ENCODE measurements at regions not wholly inside any gene's neighbourhood (a gene's known extent, or its start where the extent isn't known, plus 50 kb on each side); places are given as distances from the start of the nearest gene placed in this dataset.

DNA sequence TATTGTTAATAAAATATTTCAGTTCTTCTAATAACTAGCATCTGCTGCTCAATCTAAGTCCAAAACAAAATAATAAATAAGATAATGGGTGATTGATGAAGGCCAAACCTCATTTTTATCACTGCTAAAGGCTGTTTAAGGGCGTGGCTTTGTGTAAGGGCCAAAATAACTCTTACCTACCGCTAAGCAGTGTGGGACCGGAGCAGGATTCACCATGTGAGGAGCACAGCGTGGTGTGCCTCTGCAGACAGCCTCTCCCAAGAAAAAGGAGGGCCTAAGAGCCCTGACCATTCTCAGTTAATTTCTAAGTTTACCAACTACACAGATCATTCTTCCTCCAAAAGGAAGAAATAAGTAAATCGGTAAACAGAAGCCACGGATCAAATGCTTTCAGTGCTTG lies 353.7 kb downstream of the ARL6IP6 start:
- TF ChIP-seq, protein P1, sequence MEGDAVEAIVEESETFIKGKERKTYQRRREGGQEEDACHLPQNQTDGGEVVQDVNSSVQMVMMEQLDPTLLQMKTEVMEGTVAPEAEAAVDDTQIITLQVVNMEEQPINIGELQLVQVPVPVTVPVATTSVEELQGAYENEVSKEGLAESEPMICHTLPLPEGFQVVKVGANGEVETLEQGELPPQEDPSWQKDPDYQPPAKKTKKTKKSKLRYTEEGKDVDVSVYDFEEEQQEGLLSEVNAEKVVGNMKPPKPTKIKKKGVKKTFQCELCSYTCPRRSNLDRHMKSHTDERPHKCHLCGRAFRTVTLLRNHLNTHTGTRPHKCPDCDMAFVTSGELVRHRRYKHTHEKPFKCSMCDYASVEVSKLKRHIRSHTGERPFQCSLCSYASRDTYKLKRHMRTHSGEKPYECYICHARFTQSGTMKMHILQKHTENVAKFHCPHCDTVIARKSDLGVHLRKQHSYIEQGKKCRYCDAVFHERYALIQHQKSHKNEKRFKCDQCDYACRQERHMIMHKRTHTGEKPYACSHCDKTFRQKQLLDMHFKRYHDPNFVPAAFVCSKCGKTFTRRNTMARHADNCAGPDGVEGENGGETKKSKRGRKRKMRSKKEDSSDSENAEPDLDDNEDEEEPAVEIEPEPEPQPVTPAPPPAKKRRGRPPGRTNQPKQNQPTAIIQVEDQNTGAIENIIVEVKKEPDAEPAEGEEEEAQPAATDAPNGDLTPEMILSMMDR (IDR thresholded peaks at IDR 0.05; ENCODE audit: insufficient read depth, low read depth, low read length), result no peak

DNA sequence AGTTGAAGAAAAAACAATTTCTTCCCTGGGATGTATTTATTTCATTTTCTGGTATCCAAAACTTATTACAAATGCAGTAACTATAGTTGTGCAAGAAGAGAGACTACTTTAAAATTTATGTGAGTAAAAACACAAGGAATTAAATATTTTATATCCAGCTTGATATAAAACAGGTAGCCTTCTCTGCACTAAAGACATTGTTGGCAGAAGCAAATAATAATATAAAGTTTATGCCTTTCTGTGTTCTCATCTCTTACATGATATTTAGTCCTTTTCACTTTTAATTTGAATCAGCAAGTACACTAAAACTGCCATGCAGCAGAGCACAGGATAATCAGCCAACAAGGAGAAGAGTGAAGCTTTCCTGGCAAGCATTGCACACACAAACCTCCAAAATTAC lies 352.7 kb downstream of the ARL6IP6 start:
- DNase-seq (ENCODE audit: low read depth), result no peak
- H3K4me3 ChIP-seq (ENCODE audit: low read depth, low read length), result no peak overlapping the region
- TF ChIP-seq, protein P1 (IDR thresholded peaks at IDR 0.05; ENCODE audit: insufficient read depth, low read depth, low read length), result no peak

More for the DNA sequence above, 353.7 kb downstream of the ARL6IP6 start:
- no peak overlapping the region for H3K4me3 ChIP-seq (ENCODE audit: low read depth, low read length)
- DNase-seq (ENCODE audit: low read depth), result no peak

DNA sequence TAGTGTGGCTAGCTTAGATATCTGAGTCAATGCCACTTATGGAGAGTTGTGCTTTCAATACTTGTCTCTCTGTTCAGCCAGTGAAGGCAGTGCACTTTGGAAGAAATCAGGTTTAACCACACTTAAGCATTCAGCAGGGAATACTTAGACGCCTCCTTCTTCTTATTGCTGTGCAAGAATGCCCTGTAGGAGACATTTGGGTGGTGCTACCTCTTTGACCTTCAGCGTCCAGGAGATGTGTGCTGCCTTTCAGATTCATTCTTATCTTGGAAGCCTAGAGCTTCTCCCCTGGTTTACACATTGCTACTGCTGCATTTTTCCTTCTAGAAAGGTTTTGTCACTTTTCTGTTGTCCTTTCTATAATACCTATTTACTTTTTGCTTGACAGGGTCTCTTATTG lies 350.5 kb downstream of the ARL6IP6 start:
- H3K4me3 ChIP-seq (ENCODE audit: low read depth, low read length), result no peak overlapping the region
- DNase-seq (ENCODE audit: low read depth), result no peak
- TF ChIP-seq, protein P1 (IDR thresholded peaks at IDR 0.05; ENCODE audit: insufficient read depth, low read depth, low read length), result no peak

DNA sequence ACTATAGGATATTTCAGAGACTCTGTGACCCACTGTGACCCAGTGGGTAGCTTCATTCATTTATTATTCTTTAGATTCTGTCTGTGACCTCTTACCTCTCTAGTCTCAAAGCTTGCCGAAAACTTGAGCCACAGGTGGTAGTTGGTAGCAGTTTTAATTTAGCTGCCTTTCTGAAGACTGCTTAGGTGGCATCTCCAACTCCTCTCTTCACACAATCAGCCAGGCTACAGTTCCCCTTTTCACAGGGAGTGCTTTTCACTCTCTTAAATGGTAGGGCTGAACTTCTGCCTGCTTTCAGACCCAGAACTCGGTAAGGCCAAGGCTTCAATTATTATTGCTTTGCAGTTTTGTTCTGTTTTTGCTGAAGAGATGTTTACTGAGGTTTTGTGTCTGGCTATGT lies 349.6 kb downstream of the ARL6IP6 start:
- H3K4me3 ChIP-seq (ENCODE audit: low read depth, low read length), result no peak overlapping the region
- TF ChIP-seq, protein P1 (IDR thresholded peaks at IDR 0.05; ENCODE audit: insufficient read depth, low read depth, low read length), result no peak
- DNase-seq (ENCODE audit: low read depth), result no peak

DNA sequence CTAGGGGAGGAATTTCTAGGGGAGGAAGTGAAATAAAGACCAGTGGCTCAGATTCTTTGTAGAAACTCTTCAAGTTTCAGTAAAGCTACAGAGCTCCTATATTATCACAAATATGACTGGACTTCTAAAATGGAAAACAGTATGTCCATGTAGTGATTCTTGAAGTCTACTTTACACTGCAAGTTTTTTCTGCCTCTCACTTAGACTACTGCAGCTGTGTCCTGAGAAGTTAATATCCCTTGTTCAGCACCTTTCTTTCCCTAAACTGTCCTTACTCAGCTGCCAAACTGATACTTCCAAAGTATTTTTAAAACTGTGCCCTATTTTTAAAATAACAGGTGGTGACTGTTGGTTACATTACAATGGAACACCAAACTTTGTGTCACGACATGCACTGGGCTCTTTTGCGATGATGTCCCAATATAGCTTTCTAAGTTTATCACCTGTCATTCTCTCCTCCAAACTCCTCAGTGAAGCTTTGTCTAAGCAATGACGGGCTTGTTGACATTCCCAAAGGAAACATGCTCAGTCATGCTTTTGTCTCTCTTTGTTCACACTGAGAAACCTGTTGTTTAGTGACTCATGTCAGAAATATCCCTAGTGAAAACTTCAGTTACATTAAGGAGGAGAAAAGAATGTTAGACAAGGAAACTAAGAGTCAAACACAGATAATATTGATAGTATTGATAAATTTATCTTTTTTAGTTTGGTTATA lies 341.1 kb downstream of the ARL6IP6 start:
- DNase-seq (ENCODE audit: low read depth), result peak; percentile 29
- H3K4me3 ChIP-seq (ENCODE audit: low read depth, low read length), result no peak overlapping the region
- TF ChIP-seq, protein P1 (IDR thresholded peaks at IDR 0.05; ENCODE audit: insufficient read depth, low read depth, low read length), result no peak

DNA sequence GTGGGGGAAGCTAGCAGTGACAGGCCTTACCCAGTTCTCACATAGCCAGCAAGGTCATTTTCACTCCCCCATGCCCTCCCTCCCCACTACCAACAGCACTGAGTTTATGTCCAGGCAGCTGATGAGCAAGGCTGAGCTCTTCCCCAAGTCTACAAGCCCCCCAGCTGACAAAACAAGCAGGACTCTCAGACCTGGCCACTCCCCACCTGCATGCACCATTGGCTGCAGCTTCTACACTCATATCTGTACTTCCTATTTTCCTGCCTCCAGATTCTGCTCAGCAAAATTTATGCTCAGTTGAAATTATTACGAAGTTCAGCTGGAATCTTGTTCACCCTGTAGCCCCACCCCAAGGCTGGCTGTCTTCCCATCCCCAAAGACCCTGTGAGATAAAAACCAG lies 339.3 kb downstream of the ARL6IP6 start:
- TF ChIP-seq, protein P1 (IDR thresholded peaks at IDR 0.05; ENCODE audit: insufficient read depth, low read depth, low read length), result no peak
- no peak for DNase-seq (ENCODE audit: low read depth)

DNA sequence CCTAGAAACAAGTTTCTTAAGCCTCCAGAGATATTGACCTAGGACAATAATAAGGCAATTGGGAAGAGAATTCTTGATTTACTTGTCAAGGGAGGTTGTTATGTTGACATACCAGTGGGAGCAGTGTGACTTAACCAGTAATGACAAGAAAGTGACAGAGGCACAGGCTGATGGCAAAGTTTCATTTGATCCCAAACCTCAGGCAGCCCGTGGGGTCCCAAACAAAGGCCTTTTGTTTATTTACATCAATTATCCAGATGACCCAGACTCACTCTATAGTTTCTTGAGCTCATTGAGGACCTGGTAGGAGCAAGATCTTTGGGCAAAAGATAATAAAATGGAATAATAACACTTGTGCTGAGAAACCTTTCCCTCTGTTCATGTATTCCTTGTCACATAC lies 336.8 kb downstream of the ARL6IP6 start:
- H3K4me3 ChIP-seq (ENCODE audit: low read depth, low read length), result no peak overlapping the region
- no peak for DNase-seq (ENCODE audit: low read depth)
- TF ChIP-seq, protein P1 (IDR thresholded peaks at IDR 0.05; ENCODE audit: insufficient read depth, low read depth, low read length), result no peak

More for the DNA sequence above, 339.3 kb downstream of the ARL6IP6 start:
- H3K4me3 ChIP-seq (ENCODE audit: low read depth, low read length), result no peak overlapping the region

Measured in fibroblast of villous mesenchyme (primary cell).